ENCODE measurements at regions not wholly inside any gene's neighbourhood (a gene's known extent, or its start where the extent isn't known, plus 50 kb on each side); places are given as distances from the start of the nearest gene placed in this dataset.

GRCh38 chr5:167945542-167946384 lies 345.7 kb upstream of the WWC1 start:
- Histone ChIP-seq H3K9ac (replicated peaks; ENCODE audit: extremely low read depth, insufficient read depth, low read length) (no peak overlapping the region), H2AFZ (ENCODE audit: low read depth, low read length) (no peak overlapping the region), H3K4me1 (ENCODE audit: control insufficient read depth, extremely low read depth, insufficient read depth, low read length) (no peaks in the 10 kb centered on the region), H3K4me2 (ENCODE audit: insufficient read depth, low read length) (no peak overlapping the region), H3K27me3 (ENCODE audit: control insufficient read depth in 2 of 2, insufficient read depth in 2 of 2, low read length in 2 of 2) (no peaks in the 10 kb centered on the region), H3K9me1 (replicated peaks; ENCODE audit: control insufficient read depth, extremely low read depth, insufficient read depth, low read length) (no peaks in the 10 kb centered on the region), H3K79me2 (ENCODE audit: control insufficient read depth, insufficient read depth, low read length) (no peaks in the 10 kb centered on the region), H3K4me3 (replicated peaks in 1 of 3; ENCODE audit: insufficient read depth in 1 of 3, low read depth in 1 of 3, low read length in 3 of 3) (no peak overlapping the region), H3K36me3 (ENCODE audit: control insufficient read depth in 2 of 2, extremely low read depth in 1 of 2, insufficient read depth in 2 of 2, low read length in 2 of 2) (no peaks in the 10 kb centered on the region), H4K20me1 (replicated peaks; ENCODE audit: control insufficient read depth, extremely low read depth, insufficient read depth, low read length) (no peaks in the 10 kb centered on the region), H3K27ac (ENCODE audit: insufficient read depth, low read depth, low read length) (no peak overlapping the region), H3K9me3 (replicated peaks; ENCODE audit: control insufficient read depth, insufficient read depth, low read length) (peaks cover 3% of the 10 kb centered on the region)
- ChIA-PET POLR2A (no interaction called here), CTCF (no interaction called here)
- intact Hi-C loops (cut with micrococcal nuclease) (no loop called here), dilution Hi-C loops (cut with MboI; ENCODE audit: extremely low pct_ligation_motif_present, low sequenced_read_pairs) (no loop called here)
- no peak for TF ChIP-seq FOS (IDR thresholded peaks at IDR 0.05; ENCODE audit: borderline replicate concordance, insufficient read depth, low read length)
- TF ChIP-seq EZH2 (IDR thresholded peaks at IDR 0.05; ENCODE audit: borderline replicate concordance, low read depth, low read length, severe bottlenecking): no peak
- no peak for TF ChIP-seq JUN (IDR thresholded peaks at IDR 0.05; ENCODE audit: borderline replicate concordance, insufficient read depth, insufficient read length, low read depth)
- no peak for TF ChIP-seq POLR2A (IDR thresholded peaks at IDR 0.05; ENCODE audit: low read depth, low read length)
- TF ChIP-seq MAX (IDR thresholded peaks at IDR 0.05; ENCODE audit: insufficient read depth, insufficient read length): no peak
- no peak for TF ChIP-seq CTCF (IDR thresholded peaks at IDR 0.05; ENCODE audit: extremely low read depth in 1 of 2, insufficient read depth in 1 of 2, low read depth in 1 of 2, low read length in 2 of 2)
- no peak for TF ChIP-seq GATA2 (IDR thresholded peaks at IDR 0.05; ENCODE audit: insufficient read depth, insufficient read length, low read depth, low read length)
- FAIRE-seq (no peak), DNase-seq (ENCODE audit: low read depth, low spot score) (no peak)
- no TSS peak for BruUV-seq (replicated peaks)

Measured in endothelial cell of umbilical vein (primary cell).